NCI-H2196 (cell line): ENCODE measurements at regions not wholly inside any gene's neighbourhood (a gene's known extent, or its start where the extent isn't known, plus 50 kb on each side); places are given as distances from the start of the nearest gene placed in this dataset.

Source experiments
- DNase-seq: peaks from one replicate; lab custom pipeline; 2025; ENCODE audit not compliant: unreplicated experiment; lab: John Stamatoyannopoulos, UW

- DNase-seq, result no peak
Measured at GRCh38 chr11:80562523-80563125, 1121.8 kb upstream of the TENM4 start.

GRCh38 chr11:80559942-80560341, 1119.1 kb upstream of the TENM4 start:
- DNase-seq, result no peak

DNA sequence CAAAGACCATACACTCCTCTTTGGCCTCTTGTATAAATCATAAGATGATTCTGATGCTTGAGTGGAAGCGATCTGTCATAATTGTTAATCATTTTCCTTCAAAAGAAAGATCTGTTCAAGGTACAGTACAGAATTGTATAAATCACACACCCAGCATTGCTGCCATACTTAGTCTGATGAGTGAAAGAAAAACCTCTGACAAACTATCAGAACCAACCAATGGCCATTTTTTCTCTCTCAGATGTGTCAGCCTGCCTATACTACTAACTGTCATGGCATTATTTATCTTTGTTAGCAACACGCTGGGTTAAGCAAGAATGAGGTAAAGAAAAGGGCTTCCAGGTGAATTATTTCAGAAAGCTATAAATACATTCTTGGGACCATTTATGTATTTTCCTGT, 1112.7 kb upstream of the TENM4 start:
- no peak for DNase-seq

DNA sequence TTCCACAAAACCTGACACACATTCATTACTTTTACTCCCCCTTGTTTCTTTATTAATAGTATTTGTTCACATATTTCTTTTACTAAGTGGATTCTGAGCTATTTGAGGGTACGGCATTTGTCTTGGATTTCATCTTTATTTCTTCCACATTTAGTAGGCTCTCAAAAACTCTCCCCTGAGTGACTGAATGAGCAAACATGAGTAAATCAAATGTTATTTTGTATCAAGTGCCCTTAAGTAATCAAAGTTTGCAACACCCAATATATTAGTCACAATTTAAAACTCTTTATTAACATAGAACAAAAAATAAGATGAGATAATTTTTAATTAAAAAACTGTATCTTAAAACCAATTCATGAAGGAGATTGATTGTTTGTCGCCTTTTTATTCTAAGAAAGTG, 1101.9 kb upstream of the TENM4 start:
- DNase-seq, result no peak

DNA sequence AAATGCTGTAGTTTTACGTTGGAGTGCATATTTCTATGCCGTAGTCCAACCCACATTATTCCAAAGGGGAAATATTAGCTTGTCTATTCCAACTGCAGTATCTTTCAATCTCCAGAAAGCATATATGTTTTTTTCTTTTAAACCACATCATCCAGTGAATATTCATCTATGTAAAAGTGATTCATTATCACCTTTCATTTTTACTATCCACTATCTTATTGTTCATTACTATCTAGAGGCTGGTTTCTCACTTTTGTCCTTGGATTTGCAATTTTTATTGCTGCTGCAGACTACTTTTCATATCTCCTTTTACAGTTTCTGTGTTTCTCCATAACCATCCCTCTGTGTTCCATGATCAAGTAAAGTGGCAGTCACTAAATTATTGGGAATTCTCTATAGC, 1097.2 kb upstream of the TENM4 start:
- DNase-seq, result no peak

DNA sequence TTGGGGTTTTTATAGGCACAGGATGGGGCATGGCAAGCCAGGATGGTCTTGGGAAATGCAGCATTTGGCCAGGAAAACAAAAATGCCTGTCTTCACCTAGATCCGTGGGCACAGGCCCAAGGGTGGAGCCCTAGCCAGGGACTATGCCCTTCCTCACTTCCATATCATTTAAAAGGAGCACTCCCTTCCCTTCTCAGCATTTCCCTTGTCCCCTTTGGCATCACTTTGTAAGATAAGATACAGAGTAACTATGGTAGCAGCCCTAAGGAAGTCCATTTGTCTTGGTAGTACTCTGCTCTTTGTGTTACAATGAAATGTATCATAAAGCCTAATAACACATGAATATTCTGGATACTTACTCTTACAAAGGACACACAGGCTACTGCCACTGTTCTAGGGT, 1092.6 kb upstream of the TENM4 start:
- DNase-seq, result no peak

GRCh38 chr11:80532633-80533232, 1091.9 kb upstream of the TENM4 start:
- DNase-seq, result no peak

DNA sequence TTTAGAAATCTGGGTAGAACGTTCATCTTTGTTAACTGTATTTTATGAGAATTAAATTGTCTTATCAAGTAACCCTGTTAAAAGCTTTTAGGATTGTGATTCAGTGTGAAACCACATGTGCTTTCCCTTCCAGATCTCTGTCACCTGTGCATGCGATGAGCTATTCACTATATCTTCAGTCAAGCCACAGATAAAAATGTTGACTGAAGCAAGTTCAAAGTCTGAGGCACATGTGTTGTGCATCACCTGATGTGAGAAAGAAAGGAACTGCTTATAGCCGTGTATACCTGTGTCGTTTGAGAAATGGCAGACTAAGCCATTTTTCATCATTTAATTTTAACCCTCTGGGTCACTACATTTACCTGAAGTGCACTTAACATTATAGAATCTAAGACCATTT, 1088.9 kb upstream of the TENM4 start:
- DNase-seq, result no peak

DNA sequence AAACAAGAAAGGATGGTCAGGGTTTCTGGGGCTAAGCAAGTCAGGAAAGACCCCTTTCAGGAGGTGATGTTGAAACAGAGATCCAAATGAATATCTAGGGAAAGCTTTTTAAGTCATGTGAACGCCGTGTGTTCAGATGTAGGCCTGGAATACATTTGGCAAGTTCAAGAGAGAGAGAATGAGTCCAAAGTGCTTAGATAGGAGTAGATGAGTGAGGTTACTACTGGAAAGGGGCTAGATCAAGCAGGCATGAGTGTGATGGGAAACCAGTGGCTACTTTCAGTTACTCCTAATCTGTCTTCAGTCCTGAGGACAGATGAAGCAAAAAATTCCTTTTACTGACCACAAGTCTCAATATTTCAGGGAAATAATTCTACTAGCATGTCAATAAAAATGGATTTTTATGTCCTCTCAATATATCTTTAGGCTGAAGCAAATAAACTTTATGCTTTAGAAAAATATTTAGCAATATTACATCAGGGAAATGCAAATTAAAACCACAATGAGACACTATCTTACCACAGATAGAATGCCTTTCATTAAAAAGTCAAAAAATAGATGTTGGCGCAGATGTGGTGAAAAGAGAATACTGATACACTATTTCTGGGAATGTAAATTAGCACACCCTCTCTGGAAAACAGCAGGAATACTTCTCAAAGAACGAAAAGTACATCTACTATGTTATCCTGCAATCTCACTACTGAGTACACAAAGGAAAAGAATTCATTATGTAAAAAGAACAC, 1085.0 kb upstream of the TENM4 start:
- DNase-seq, result no peak

- DNase-seq, result no peak
Measured at GRCh38 chr11:80524349-80524748, 1083.5 kb upstream of the TENM4 start.

DNA sequence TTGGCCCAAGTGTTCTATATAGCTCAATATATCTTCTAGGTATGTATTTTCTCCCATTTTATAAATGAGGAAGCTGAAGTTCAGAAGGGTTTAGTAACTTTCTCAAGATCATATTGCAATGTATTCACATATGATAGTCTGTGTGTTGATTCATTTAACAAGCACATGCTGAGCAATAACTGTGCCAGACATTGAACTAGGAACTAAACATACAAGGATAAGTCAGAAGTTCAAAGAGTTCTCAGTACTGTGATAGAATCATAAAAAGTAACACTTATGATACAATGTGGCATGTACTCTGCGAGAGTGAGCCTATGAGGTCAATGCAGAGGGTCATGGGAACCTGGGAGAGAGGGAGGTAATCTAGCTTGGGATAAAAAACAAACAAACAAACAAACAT, 1082.2 kb upstream of the TENM4 start:
- DNase-seq, result no peak

DNA sequence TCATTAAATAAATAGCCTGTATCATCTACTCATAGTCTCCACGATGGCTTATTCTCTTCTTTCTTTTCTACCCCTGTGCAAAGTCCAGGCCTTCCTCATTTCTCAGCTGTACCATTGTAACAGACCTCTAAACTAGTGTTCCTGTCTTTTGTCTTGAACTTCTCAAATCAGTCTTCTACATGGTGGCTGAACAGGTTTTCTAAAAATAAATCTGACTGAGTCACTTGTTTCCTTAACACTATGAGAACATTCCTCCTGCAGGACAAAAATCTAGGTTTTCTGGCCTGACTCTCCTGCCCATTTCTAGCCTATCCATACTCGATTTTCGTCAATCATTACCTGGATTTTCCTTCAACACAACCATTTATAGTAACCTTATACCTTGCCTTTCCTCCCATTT, 1080.8 kb upstream of the TENM4 start:
- no peak for DNase-seq

GRCh38 chr11:80520507-80520887, 1079.7 kb upstream of the TENM4 start:
- no peak for DNase-seq

DNA sequence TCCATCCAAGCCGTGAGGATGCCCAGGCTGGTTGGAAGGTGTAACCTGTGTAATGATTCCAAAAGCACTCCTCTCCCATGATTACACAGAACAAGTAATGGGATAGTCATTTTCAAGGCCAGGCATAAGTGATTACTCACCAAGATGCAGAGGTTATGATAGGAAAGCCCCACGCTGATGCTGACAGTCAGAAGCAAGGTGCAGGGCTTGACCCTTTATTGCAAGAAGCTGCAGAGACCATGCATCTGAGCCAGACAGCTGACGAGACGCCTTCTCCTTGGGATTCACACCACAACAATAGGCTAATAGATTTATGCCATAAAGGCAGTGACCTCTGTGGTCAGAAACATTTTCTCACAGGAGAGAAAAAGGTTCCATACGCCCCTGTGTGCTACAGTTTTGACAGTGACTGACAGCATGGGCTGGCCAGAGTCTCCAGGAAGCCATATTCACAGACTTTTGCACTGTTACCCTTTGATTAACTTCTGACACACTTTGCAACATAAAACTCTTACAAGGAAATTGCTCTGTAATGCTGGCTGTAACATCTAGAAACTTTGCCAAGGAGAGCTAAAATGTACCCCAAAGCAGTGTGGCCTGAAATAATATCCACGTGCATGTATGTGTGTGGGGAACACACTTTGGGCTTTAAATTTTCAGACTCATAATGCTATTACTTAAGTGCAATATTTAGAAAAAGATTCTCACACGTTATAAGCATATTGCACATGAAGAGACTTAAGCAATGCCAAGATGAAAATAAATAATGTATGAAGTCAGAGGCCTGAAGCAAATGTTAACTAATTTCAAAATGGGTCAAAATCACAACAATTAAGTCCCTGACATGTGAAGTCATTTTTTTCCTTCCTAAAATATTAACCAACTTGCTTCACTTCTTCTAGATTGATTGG, 1079.0 kb upstream of the TENM4 start:
- DNase-seq, result no peak

GRCh38 chr11:80517701-80518100, 1076.9 kb upstream of the TENM4 start:
- no peak for DNase-seq

GRCh38 chr11:80515097-80515496, 1074.3 kb upstream of the TENM4 start:
- DNase-seq, result no peak

- DNase-seq, result no peak
Measured at GRCh38 chr11:80512491-80512890, 1071.7 kb upstream of the TENM4 start.

DNA sequence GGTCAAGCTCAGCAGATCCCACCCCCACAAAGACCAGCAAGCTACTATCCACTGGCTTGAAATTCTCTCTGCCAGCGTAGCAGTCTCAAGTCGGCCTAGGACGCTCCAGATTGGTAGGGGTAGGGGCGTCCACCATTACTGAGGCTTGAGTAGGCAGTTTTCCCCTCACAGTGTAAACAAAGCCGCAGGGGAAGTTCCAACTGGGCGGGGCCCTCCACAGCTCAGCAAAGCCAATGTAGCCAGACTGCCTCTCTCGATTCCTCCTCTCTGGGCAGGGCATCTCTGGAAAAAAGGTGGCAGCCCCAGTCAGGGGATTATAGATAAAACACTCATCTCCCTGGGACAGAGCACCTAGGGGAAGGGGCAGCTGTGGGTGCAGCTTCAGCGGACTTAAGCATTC, 1064.9 kb upstream of the TENM4 start:
- DNase-seq, result no peak

GRCh38 chr11:80503990-80504389, 1063.2 kb upstream of the TENM4 start:
- no peak for DNase-seq

- no peak for DNase-seq
Measured at GRCh38 chr11:80502511-80502910, 1061.7 kb upstream of the TENM4 start.

DNA sequence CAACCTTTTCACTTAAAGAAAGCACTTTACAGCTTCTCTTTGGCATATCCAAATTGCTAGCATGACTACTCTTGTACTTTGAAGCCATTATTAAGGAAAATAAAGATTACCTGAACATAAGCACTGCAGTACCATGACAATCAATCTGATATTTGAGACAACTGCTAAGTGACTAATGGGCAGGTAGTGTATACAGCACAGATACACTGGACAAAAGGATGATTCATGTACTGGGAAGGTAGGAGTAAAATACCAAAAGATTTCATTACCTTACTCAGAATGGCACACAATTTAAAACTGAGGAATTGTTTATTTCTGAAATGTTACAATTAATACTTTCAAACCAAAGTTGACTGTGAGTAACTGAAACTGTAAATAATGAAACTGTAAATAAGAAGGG, 1054.3 kb upstream of the TENM4 start:
- DNase-seq, result no peak

DNA sequence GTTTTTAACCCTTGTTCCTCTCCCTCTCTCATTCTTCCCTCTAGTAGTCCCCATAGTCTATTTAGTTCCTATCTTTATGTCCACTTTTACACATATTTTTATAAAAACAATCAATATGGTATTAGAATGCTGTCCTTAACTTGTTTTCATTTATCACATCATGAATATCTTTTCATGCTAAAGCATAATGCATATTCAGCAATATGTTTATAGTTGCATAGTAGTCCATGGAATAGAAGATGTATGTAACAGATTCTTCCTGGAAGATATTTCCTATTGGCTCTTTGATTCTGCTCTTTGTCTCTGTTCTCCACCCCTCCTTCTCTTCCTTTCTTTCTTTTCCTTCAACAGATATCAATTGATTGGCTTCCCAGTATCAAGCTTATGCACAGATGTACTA, 1047.1 kb upstream of the TENM4 start:
- DNase-seq, result no peak
